HG03066 (cell line): ENCODE measurements at regions not wholly inside any gene's neighbourhood (a gene's known extent, or its start where the extent isn't known, plus 50 kb on each side); places are given as distances from the start of the nearest gene placed in this dataset.
"Not testable (repeated sequence)": the region's sequence is repeated elsewhere in the genome, so short reads cannot be mapped to it uniquely, and the experiment has no call there.

ENCODE experiments used
- ATAC-seq: cut with Tn5 transposase; IDR thresholded peaks from one replicate; pipeline ENCODE4 v1.9.1; 2021; ENCODE audit warnings: low read depth; ENCODE audit not compliant: unreplicated experiment

DNA sequence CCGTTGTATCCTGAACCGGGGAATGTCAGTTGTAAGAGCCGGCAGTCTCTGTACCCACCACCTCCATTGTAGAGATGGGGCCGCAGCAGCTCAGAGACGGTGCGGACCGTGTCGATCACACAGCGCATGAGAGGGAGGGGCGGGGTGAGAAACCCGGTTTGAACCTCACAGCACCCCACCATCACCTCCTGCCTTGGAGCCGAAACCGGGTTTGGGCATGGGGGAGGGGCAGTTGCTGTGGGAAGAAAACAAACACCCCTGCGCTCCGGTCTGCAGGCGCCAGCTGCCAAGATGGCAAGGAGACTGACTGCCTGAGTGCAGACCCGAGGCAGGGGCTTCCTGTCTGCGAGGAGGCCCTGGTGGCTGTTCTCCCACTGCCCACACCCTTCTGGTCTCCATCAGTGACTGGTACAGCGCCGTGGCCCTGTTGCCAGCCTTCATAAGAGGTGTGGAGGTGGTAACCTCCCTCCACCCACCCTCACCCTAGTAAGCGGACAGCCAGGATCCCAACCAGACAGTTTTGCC, 69.2 kb upstream of the SSBP3 start:
- ATAC-seq = no peak

DNA sequence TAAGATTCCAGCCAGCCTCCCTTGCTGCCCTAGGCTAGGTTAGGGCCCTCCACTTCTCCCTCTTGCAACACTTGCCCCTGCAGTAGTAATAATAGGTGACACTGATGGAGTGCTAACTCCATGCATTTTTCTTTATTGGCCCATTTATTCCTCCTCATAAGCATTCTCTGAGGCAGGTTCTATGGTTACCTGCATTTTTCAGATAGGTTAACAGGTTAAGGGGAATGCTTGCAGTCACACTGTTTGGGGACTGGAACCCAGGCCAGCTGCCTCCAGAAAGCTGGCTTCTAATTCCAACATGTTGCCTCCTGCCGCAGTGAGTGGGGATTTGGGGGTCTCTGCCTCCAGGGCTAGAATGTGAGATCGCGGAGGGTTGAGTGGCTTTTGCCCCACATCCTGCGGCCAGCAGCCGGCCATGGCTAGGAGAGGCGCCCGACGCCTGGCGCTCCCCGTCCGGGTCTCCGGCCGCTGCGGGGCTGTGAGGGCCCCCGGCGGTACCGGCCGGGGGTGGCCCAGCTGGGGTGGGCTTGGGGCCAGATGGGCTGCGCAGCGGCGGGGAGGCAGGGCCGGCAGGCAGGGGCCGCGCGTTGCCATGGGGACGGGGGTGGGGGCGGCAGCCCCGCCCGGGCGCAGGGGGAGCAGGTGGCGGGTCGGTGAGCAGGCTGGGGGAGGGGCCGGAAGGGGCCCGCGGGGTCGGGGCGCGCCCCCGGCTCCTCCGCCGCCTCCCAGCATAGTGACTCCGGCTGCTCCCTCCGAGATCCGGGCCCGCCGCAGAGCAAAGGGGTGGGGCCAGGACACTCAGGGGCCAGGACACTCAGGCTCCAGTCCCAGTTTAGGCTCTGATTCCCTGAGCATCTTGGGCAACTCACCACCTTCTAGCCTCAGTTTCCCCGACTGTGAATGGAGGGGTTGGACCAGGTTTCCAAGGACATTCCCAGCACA, 68.4 kb upstream of the SSBP3 start:
- ATAC-seq = no peak

- ATAC-seq = no peak
These were observed 65.4 kb upstream of the SSBP3 start for GRCh38 chr1:54471588-54471987.

GRCh38 chr1:54469444-54469843, 63.2 kb upstream of the SSBP3 start:
- ATAC-seq = not testable (repeated sequence)

DNA sequence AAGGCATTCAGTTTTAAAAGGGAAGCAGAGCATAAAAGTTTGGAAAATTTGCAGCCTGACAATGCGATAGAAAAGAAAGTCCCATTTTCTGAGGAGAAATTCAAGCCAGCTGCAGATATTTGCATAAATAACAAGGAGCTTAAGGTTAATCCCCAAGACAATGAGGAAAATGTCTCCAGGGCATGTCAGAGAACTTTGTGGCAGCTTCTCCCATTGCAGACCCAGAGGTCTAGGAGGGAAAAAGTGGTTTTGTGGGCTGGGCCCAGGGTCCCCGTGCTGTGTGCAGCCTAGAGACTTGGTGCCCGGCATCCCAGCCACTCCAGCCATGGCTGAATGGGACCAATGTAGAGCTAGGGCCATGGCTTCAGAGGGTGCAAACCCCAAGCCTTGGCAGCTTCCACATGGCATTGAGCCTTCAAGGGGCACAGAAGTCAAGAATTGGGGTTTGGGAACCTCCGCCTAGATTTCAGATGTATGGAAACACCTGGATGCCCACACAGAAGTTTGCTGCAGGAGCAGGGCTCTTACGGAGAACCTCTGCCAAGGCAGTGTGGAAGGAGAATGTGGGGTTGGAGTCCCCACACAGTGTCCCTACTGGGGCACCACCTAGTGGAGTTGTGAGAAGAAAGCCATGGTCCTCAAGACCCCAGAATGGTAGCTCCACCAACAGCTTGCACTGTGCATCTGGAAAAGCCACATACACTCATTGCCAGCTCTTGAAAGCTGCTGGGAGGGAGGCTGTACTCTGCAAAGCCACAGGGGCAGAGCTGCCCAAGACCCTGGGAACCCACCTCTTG, 62.3 kb upstream of the SSBP3 start:
- ATAC-seq = not testable (repeated sequence)

DNA sequence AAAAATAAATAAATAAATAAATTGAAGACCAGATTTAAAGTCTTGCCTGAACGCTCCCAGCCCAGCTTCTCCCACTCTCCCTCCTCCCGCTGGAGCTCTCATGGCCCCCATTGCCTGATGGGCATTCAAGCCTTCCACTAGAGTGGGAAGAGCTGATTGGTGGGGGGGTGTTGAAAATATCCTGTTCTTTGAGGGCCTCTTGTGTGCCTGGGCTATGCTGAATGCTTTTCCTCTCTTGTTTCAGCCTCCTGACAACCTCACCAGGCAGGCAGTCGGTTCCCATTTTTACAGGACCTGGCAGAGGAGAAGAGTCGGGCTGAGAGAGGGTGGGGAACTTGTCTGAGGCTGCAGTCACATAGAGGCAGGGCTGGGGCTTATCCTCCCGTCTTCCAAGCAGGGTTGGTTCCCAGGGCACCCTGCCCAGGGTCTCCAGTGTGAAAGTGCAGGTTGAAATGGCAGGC, 59.2 kb upstream of the SSBP3 start:
- no peak for ATAC-seq

DNA sequence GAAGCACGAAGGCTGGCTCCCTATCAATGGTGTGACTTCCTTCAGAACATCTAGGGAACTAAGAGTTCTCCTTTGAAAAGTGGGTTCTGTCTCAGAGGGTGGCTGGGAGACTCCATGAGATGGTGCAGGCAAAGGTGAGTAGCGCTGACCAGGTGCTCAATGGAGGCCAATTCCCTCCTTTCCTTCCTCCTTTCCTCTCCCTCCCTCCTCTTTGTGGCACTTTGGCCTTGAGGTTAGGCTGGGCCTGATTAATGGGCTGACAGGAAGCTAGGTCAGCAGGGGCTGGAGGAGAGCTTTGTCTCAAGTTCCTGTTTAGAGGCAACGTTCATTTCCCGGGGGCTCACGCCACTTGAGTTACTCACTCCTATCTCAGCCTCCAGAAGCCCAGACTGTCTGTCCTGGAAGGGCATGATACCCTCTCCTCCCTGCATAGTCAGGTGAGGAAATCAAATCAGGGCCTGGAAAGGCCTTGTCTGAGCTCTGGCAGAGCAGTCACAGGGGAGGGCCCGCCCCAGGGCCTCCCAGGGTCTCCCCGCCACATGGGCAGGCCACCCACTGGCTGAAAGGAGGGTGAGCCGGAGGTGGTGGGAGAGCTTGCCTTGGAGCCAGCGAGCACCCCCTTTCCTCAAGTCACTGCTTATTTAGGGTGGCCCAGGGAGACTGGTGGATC, 58.4 kb upstream of the SSBP3 start:
- no peak for ATAC-seq

- no peak for ATAC-seq
These were observed 57.9 kb upstream of the SSBP3 start for GRCh38 chr1:54464031-54464476.

GRCh38 chr1:54463259-54464030, 57.3 kb upstream of the SSBP3 start:
- no peak for ATAC-seq

- no peak for ATAC-seq
These were observed 56.5 kb upstream of the SSBP3 start for GRCh38 chr1:54462597-54463258.

DNA sequence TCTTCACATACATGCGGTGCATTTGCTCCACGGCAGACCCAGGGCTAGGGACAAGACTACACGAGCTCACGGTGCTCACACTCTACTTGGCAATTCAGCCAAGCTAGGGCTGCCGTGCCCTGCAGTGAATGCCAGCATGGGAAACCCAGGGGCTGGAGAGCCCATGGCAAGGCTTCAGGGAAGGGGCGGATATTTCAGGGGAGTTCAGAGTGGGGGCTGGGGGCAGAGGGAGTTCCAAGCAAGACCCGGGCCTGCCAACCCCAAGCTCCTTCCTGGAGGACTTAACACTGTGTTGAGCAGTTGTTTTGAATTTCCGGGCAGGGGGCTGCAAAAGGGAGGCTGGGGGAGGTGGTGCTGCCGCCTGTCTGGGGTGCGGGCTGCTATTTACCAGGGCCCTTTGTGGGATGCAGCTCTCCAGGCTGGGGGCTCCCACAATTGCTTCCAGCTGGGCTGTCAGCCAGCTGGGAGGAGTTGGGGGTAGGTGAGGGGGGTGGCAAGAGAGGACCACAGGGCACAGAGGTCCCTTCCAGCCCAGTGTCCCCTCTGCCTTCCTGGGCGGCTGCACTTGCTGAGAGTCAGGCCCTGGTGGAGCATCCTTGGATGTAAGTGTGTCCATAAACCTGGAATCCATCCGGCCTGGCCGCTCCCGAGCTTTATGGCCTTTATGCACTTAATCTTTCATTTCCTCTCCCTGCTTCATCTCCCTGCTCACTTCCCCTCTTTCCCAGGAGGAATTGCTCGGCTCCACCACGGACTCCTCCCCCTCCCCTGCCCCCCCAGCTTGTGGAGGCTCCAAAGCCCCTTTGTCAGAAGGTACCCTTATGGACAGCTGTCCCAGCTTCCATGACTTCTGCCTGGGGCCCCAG, 55.8 kb upstream of the SSBP3 start:
- no peak for ATAC-seq

DNA sequence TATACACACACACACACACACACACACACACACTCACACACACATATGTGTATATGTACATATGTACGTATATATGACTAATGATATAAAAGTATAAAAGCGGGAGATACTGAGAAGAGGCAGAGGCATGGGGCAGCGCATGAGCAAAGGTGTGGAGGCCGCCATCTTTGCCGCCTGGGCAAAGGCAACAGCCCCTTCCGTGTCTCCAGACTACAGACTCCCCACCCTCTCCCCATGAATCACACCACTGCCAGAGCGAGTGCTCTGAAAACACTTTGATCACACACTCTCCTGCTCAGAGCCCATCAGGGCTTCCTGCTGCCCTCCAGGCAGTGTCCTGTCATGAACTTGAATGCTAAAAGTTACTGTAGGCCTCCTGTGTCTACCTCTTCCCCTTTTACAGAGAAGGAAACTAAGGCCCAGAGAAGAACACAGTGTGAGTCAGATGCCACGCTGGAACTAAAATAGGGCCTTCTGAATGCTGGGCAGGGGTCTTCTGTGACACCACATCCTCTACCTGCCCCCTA, 54.7 kb upstream of the SSBP3 start:
- ATAC-seq = no peak

DNA sequence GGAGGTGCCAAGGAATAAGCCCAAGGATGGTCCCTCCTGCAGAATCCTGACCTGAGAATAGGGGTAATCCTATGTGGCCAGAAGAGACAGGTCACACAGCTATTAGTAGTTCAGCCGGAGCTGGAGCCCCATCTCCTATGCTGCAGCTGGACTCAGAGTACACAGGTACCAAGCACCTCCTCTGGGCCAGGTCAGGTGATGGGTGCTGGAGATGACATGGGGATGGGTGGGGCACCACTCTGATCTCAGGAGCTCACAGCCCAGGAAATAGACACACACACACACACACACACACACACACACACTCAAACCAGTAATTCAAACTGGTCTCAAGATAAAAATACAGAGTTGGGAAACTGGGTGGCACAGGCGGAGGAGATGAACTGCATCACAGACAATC, 54.2 kb upstream of the SSBP3 start:
- no peak for ATAC-seq

DNA sequence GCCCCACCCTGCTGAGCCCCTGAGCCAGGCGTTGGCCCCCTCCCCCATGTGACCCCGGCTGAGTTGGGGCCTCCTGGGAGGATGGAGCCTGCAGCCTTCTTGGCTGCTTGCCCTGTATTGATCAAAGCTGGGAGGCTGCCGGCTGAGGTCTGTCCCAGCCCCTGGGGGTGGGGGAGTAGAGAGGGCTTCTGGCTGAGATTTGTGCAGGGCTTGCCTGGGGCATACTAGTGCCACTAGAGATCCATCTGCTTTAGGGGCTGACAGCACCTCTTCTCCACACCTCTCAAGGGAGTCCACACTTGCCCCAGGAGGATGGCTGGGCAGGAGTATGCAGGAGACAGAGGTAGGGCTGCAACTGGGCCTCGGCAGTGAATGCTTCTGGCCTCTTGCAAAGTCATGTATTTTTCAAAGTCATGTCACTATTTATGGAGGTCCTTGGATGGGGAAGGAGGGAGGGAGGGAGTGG, 53.6 kb upstream of the SSBP3 start:
- ATAC-seq = no peak

DNA sequence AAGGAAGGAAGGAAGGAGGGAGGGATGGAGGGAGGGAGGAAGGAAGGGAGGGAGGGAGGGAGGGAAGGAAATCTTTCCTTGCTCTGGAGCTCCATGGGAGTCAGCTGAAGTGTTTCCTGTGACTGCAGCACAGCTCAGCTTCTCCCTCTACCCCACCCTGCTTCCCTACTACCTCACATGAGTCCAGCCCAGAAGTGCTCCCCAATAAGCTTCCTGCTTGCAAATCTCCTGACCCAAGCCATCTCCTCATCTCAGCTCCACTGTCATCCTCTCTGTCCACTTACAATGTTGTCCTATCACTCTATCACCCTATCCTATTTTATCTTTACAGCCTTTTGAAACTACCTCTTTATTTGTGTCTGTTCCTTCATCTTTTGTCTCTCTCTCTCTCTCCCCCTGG, 52.9 kb upstream of the SSBP3 start:
- no peak for ATAC-seq

GRCh38 chr1:54456921-54457529, 50.8 kb upstream of the SSBP3 start:
- ATAC-seq = no peak

- ATAC-seq = no peak
These were observed 50.2 kb upstream of the SSBP3 start for GRCh38 chr1:54456361-54456760.
